NCI-H1436 (cell line): ENCODE measurements at regions not wholly inside any gene's neighbourhood (a gene's known extent, or its start where the extent isn't known, plus 50 kb on each side); places are given as distances from the start of the nearest gene placed in this dataset.

Source experiments
- DNase-seq: peaks from one replicate; lab custom pipeline; 2025; lab: John Stamatoyannopoulos, UW

GRCh38 chr6:169847901-169848311 lies 96.5 kb downstream of the ERMARD start:
- no peak for DNase-seq

GRCh38 chr6:169847141-169847674 lies 95.8 kb downstream of the ERMARD start:
- DNase-seq = no peak

DNA sequence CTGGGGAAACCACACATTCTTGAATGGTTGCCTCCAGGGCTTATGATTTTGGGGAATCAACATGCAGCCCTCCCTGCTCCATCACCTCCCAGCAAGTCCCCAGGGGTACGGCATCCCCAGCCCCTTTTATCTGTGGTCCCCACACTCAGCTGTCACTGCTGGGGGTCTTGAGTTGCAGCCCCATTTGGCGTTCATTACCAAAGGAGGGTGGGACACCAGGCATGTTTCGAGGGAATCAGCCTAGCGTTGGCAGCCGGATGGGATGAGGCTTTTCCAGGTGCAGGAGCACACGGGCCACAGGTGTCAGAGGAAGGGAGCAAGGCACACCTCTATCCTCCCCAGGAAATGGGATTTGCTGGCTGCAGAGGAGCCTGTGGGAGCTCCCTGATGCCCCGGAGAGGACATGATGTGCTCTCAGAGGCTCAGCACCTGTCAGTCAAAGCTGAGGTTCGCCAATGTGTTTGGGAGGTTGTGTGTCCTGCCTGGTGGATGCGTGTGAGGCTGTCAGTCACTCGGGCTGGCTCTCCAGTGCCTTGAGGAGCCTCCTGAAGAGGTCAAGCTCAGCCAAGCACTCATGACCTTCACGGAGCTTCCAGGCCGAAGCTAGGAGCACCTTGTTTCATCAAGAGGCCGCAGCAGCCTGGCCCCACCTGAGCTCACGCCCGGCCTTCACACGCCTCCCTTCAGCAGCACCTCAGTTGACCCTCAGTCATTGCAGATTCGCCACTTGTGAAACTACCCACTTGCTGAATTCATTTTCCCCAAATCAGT lies 95.0 kb downstream of the ERMARD start:
- no peak for DNase-seq

DNA sequence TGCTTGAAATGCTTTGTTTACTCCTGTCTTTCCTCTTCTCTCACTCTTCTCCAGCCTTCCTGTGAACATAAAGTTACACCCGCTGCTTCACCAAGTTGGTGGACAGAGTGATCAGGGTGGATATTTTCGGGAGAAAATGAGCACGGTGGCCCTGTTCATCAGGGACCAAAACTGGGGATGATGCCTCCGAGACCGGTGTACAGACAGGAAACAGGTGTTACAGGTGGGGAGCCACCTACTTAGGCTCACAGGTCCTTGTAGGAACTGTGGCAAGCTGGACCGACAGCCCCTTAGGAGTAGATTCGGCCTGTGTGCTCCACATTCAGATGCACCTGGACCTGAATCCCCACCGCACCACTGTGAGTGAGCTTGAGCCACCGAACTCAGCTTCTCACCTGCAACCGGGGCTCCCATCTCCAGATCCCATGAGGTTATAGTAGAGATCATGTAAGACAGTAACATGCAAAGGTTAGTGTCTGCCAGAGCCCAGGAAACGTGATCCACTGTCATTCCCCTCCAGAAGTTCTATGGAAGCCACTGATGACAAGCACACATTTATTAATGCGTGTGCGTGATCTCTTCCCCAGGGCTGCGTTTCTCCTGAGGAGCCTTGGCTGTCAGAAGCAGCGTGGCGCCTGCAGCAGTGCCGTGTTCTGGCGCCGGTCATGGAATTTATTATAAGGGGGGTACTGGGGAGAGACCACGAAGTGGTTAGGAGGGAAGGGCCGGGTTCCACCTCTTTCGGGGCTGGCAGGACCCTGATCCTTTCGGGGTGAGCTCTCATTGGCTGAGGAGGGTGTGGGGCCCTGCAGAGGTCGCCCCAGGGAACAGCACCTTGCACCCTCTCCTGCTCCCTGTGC lies 94.2 kb downstream of the ERMARD start:
- DNase-seq = no peak

DNA sequence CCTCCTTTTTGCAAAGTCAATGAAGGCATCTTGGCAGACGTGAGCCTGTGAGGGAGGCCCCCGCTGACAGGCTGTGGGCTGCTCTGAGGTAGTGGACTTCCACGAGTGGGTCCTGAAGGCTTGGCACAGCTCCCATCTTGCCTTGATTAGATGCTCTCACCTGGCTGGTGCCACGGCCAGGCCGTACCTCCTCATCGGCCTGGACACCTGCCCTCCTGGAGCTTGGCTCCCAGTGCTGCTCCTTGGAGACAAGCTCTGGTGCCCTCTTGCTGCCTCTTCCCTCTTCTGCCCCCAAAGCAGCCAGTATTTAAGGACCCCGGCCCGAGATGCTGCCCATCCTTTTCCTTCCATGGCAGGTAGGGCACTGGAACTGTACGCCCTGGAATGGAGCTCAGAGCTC lies 93.5 kb downstream of the ERMARD start:
- no peak for DNase-seq

DNA sequence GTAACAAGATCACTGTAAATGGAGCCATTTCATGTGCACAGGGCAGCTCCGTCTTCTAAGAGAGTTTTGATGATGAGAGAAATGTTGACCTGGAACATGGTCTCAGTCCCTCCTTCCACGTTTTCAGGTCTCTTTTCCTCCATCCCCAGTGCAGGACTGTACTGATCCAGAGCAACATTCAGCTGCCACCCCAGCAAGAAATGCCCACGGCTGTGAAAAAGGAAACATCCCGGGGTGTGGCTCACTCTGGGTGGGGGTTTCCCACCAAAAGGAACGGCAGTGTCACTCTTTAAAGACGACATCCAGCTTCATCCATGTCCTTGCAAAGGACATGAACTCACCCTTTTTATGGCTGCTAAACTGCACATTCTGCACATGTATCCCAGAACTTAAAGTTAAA lies 92.6 kb downstream of the ERMARD start:
- no peak for DNase-seq

DNA sequence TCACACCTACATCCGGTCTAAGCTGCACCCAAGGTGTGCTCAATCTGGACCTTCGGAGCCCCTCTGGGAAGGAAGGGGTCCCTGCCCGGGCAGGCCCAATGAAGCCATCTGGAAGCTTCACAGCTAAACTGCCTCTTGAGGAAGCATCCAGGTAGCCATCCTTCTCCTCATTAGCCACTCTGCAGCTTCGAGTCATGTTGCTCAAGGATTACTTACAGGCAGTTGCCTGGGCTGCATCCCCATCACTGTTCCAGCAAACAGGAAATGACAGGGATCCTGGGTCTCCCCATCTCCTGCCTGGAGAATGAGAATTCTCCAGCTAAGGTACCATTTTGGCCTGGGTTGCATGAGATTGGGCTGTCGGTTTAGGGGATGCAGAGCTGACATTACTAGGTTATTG lies 91.7 kb downstream of the ERMARD start:
- no peak for DNase-seq

DNA sequence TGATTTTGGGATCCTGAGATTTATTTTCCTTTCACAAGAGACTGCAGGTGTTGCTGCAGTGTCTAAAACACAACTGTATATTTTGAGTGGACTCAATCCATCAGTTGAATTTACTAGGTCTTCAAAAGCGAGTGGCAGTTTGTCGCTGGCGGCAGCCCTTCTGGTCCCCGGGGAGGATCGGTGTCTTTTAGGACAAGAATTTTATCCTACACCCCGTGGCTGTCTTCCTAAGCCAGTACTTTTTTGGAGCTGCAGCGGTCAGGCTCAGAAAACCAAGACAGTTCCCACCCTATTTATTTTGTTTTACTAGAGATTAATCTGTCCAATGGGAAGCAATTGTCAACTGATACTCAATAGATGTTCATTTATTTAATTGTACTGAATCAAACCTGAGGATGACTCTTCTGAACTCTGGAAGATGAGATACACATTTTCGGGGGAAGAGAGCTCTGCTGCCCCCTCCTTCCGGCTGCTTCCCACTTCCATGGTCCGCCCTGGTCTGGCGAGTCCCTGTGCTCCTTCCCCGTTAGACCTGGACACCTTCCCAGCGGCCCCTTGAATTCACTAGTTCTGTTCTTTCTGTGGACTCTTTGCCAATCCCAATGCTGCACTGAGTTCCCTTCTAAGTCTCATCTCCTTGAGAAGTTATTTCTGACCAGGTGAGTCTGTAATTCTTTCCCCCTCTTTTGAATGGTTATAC lies 90.6 kb downstream of the ERMARD start:
- no peak for DNase-seq

DNA sequence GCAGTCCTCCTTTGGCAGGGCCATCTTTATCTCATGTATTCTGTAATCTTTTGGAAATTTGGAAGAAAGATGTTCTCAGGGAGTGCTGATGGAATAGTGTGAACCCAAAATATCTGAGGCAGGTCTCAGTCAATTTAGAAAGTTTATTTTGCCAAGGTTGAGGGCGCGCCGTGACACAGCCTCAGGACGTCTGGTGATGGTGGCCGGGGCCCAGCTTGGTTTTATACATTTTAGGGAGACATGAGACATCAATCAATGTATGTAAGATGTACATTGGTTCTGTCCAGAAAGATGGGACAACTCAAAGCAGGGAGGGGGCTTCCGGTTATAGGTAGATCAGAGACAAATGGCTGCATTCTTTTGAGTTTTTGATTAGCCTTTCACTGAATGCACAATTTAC lies 89.8 kb downstream of the ERMARD start:
- no peak for DNase-seq

DNA sequence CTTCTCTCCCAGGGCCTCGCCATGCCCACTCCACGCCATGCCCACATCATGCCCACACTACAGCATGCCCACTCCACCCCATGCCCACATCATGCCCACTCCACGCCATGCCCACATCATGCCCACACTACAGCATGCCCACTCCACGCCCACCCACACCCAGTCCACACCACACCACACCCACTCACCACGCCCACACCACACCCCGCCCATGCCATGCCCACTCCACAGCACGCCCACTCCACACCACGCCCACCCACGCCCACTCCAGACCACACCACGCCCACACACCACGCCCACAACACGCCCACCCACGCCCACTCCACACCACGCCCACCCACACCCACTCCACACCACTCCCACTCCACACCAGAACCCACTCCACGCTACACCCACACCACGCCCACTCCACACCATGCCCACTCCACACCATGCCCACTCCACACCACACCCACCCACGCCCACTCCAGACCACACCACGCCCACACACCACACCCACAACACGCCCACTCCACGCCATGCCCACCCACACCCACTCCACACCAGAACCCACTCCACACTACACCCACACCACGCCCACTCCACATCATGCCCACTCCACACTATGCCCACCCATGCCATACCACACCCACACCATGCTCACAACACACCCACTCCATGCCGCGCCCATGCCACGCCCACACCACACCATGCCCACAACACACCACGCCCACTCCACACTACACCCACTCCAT lies 88.6 kb downstream of the ERMARD start:
- DNase-seq = no peak

DNA sequence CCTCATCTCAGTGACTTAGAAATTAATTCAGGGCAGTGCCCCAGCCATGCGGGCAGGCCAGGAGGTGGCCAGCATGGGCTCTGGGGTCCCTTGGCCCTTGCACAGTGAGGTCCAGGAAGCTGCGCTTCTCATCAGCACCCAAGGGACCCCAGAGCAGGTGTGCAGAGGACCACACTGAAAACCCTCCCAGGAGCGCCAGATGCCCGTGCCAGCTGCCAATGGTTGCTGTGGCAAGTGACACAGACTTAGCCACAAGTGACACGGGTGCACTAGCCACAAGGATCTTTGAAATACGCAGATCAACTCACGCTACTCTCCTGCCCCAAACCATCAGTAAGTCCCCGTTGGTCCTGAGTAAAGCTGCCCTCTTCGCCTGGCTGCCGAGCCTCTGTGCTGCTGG lies 88.1 kb downstream of the ERMARD start:
- DNase-seq = no peak

GRCh38 chr6:169839029-169839481 lies 87.6 kb downstream of the ERMARD start:
- DNase-seq = no peak

DNA sequence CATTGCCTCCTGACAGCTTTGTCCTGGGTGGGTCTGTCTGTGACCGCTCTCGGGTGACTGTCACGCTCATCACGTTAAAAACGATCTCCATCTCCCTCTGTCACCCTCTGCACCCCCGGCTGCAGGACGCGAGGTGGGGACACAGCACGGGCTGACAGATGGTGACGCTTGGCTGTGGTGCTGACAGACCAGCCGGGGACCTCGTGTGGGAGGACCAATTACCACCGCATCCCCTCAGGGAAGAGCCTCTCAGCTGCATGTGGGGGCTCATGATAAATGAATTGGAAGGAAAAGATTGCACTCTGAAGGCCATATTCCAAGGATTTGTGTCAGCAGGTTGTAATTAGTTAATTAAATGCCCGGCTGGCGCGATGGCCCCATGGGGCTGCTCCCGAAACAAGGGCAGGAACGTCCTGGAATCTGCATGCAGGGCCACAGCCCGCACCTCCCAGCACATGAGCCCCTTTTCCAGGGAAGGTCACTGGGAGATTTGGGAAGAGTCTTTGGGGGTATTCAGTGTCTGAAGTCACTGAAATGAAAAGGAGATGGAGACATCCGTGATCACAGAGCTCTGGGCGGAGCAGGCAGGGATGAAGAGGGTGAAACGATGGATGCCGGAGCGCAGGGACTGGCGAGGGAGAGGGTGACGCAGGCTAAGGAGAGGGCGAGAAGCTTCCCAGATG lies 87.1 kb downstream of the ERMARD start:
- DNase-seq = no peak

DNA sequence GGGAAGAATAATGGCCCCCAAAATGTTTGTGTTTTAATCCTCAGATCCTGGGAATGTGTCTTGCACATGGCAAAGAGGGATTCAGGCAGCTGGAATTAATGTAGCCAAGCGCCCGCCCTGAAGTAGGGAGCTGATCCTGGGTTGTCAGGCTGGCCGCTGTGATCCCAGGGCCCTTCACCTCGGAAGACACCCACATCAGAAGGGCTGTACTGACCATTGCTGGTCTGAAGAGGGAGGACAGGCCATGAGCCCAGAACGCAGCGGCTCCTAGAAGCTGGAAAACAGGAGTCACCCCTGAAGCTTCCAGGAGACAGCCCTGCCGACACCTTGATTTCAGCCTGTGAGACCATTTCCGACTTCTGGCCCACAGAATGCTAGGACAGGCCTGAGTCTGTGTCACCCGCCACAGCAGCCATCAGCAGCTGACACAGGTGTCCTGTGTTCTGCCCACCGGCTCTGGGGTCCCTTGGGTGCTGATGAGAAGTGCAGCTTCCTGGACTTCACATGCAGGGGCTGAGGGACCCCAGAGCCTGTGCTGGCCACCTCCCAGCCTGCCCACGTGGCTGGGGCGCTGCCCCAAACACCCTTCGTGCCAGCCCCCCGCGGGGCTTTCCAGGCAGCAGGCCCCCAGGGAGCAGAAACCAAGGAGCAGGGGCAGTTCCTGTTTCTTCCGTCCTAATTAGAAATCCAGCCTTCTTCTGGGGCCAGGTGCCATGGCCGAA lies 86.3 kb downstream of the ERMARD start:
- no peak for DNase-seq

DNA sequence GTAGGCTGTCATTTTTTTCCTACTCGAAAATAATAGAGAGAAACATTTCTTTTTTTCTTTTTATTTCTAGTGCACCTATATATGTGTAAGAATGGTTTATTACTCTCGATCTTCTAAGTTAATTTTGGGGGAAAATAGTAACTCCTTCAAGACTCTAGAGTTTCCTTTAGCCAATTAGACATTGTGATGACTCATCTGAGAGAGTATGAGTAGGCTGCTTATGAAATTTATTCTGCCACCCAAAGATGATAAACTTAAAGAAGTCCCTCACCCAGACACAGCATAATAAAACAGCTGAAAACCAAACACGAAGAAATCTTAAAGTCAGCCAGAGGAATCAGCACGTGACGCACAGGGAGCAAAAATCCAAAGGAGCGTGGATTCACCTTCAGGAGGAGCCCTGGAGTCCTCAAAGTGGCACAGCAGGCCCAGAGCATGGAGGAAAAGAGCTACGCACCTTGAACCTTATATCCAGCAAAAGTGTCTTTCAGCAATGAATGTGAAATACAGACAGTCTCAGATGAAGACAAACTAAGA lies 81.9 kb downstream of the ERMARD start:
- no peak for DNase-seq

- no peak for DNase-seq
Observed at GRCh38 chr6:169832247-169832948, 81.0 kb downstream of the ERMARD start.

DNA sequence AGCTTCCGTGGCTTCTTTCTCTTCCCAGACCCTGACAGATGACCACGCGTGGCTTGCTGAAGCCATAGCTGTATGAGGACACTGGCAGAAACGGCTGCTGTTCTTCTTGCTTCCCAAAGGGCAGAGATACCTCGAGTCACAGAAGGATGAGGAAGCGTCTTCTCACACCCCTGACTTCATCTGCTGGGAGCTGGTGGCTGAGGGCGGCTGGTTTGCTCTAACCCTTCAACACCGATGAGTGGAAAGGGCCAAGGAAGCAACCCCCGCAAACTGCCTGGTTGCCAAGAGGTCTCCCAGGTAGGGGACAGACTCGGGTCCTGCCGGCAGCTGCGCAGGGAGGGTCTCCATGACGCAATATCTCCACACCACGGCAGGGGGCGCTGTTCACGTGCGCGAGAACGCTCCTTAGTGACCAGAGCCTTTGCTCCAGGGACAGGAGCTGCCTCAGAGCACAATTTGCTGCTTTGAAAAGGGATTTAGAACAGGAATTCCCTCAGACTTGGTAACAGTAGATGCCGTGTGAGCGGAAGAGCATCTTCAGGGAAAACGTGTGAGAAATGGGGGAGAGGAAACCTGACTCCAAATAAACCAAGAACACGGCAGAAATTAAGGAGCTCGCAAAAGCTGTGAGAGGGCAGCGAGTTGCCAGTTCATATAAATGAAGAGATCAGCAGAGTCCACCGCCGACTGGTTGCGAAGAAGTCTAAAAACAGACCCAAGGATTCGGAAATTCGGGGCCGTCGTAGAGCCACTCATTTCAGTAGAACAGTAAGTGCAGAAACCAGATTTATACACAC lies 80.2 kb downstream of the ERMARD start:
- peak; percentile 69 for DNase-seq
